Adrenal gland (tissue), 5 donors: ENCODE measurements at regions not wholly inside any gene's neighbourhood (a gene's known extent, or its start where the extent isn't known, plus 50 kb on each side); places are given as distances from the start of the nearest gene placed in this dataset.

ENCODE experiments used
- POLR2A ChIP-seq, 2 donors: fragments of 450-650 bp; IDR thresholded peaks; one replicate each; pipeline ENCODE4 v1.6.1; 2017; ENCODE audit warnings: antibody characterized with exemption in 2 of 2, mild to moderate bottlenecking in 2 of 2, moderate library complexity in 1 of 2
- TF ChIP-seq, protein P1 (sequence below), 6 experiments: fragments of 450-650 bp in 4 of 6; fragments of 200-600 bp in 2 of 6; sonication (generic) in 1 of 6; IDR thresholded peaks; 1 replicate in 5 of 6; 2 replicates in 1 of 6; pipeline versions ENCODE4 v1.5.1 to v1.8.0; 2016 to 2021; ENCODE audit warnings: antibody characterized with exemption in 6 of 6, mild to moderate bottlenecking in 2 of 6, moderate library complexity in 1 of 6
- donor health status: DM: no; HTN: no; CAD: no.

DNA sequence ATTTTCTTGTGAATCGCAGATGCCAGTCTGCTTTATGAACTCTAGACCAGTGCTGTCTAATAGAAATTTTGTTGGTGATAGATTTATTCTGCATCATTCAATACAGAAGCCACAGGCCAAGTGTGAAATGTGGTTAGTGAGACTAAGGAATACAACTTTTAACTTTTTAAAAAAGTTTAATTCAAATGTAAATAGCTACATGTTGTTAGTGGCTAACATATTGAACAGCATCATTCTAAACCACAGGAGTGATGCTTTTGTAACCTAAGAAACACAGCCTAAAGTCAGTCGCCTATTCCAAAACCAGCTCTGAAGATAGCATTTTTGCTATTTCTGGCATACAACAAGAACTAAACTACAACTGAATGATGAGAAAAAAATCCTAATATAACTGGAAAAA, 164.8 kb upstream of the CBLB start:
- TF ChIP-seq POLR2A (IDR thresholded peaks at IDR 0.05) = no peak
- TF ChIP-seq, protein P1, sequence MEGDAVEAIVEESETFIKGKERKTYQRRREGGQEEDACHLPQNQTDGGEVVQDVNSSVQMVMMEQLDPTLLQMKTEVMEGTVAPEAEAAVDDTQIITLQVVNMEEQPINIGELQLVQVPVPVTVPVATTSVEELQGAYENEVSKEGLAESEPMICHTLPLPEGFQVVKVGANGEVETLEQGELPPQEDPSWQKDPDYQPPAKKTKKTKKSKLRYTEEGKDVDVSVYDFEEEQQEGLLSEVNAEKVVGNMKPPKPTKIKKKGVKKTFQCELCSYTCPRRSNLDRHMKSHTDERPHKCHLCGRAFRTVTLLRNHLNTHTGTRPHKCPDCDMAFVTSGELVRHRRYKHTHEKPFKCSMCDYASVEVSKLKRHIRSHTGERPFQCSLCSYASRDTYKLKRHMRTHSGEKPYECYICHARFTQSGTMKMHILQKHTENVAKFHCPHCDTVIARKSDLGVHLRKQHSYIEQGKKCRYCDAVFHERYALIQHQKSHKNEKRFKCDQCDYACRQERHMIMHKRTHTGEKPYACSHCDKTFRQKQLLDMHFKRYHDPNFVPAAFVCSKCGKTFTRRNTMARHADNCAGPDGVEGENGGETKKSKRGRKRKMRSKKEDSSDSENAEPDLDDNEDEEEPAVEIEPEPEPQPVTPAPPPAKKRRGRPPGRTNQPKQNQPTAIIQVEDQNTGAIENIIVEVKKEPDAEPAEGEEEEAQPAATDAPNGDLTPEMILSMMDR (IDR thresholded peaks at IDR 0.05) = no peak
